GM12864 (cell line): ENCODE measurements at regions not wholly inside any gene's neighbourhood (a gene's known extent, or its start where the extent isn't known, plus 50 kb on each side); places are given as distances from the start of the nearest gene placed in this dataset.

ENCODE experiments used
- DNase-seq: peaks from one replicate; pipeline ENCODE4 v3.0.0-alpha.2; 2011; ENCODE audit warnings: low read depth
- H3K4me3 ChIP-seq: 2 replicates; pipeline ENCODE4 v1.5.1; 2011; ENCODE audit warnings: mild to moderate bottlenecking, low read depth, low read length, control low read depth
- TF ChIP-seq, protein P1 (sequence below): IDR thresholded peaks from 2 replicates; pipeline ENCODE4 v1.5.1; 2011; ENCODE audit warnings: low read depth, mild to moderate bottlenecking, moderate library complexity, low read length, control low read depth, inconsistent platforms; ENCODE audit errors: missing control alignments

DNA sequence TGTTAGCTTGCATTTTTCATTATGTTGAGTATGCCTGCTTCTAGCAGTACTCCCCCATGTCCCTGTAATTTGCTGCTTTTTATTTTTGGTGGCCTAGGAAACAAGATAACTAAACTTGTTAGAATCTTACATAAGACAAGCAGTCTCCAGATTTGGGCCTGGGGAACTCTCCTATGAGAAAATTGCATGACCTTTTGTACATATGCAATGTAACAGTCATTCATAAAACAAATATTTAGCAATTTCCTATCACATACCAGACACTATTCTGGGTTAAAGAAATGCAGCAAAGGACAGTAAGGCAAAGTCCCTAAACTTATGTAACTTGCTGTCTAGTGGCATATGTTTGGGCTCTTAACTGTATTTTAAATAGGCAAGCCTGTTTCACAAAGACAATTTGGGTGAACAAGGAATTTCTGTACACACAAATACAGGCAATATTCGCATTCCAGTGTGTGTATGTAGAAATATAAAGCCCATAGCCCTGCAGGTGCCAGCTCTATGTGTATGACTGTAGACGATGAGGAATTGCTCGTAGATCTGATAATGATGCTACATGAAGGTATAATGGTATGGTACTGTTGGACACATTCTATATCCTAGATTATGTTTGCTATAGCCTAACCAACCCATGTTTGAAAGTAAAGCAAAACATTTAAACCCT, 305.2 kb upstream of the CITED2 start:
- H3K4me3 ChIP-seq: no peak overlapping the region
- TF ChIP-seq, protein P1, sequence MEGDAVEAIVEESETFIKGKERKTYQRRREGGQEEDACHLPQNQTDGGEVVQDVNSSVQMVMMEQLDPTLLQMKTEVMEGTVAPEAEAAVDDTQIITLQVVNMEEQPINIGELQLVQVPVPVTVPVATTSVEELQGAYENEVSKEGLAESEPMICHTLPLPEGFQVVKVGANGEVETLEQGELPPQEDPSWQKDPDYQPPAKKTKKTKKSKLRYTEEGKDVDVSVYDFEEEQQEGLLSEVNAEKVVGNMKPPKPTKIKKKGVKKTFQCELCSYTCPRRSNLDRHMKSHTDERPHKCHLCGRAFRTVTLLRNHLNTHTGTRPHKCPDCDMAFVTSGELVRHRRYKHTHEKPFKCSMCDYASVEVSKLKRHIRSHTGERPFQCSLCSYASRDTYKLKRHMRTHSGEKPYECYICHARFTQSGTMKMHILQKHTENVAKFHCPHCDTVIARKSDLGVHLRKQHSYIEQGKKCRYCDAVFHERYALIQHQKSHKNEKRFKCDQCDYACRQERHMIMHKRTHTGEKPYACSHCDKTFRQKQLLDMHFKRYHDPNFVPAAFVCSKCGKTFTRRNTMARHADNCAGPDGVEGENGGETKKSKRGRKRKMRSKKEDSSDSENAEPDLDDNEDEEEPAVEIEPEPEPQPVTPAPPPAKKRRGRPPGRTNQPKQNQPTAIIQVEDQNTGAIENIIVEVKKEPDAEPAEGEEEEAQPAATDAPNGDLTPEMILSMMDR: no peak
- DNase-seq: no peak

DNA sequence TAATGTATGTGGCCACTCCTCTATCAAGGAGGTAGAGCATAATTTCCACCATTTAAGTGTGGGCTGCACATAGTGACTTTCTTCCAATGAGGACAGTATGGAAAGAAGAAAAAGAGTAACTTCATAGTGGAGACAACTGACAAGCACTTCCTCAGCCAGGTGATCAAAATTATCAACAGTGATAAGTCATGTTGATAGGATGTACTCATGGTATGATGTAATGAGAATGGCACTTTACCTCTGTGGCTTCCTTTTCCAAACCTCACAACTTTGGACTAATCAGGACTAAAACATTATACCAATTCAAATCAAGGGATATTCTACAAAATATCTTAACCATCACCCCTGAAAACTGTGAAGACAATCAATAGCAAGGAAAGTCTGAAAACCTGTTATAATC, 302.3 kb upstream of the CITED2 start:
- TF ChIP-seq, protein P1: no peak
- no peak overlapping the region for H3K4me3 ChIP-seq
- no peak for DNase-seq

DNA sequence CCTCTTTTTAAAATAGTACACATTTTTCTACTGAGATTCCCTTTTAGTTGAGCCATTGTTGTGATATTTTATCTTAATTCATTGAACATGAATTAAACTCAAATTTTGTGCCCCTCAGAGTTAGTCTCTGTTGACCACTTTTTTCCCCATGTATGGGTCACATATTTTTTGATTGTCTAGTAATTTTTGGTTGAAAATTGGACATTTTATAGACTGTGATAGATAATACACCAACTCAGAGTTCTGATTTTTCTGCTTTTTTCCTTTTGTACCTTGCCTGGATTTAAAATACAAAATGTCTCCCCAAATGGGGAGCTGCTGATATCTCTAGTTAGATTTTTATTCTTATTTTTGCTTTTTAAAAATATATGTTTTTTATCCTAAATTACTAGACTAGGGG, 291.8 kb upstream of the CITED2 start:
- no peak overlapping the region for H3K4me3 ChIP-seq
- no peak for DNase-seq
- TF ChIP-seq, protein P1: no peak

DNA sequence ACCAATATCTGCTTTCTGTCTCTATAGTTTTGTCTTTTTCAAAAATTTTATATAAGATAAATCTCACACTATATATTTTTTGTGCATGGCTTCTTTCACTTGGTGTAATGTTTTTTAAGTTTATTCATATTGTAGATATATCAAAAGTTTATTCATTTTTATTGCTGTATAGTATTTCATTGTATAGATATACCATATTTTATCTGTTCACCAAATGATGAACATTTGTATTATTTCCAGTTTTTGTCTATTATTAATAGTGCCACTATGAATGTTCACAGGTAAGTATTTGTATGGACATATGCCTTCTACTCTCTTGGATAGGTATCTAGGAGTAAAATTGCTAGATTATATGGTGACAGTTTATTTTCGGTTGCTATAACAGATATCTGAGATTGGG, 289.5 kb upstream of the CITED2 start:
- TF ChIP-seq, protein P1: no peak

DNA sequence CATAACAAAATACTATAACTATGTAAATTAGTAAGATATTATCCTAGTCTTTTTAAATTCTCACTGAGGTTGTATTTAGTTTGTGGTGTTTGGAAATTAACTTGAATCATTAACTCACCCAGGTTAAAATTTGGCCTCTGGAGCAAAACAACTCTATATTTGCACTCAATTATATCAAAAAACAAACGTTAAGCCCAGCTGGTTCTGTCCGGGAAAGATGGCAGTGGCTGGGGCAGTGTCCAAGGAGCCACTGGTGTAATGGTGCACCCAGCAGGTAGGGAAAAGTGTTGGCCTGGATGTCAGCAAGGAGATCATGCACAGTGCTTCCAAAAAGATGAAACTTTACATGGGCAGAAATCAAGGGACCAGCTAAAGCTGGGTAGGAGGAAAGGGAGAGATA, 285.3 kb upstream of the CITED2 start:
- TF ChIP-seq, protein P1: no peak
- no peak overlapping the region for H3K4me3 ChIP-seq
- no peak for DNase-seq

More for the DNA sequence above, 289.5 kb upstream of the CITED2 start:
- no peak overlapping the region for H3K4me3 ChIP-seq
- no peak for DNase-seq

DNA sequence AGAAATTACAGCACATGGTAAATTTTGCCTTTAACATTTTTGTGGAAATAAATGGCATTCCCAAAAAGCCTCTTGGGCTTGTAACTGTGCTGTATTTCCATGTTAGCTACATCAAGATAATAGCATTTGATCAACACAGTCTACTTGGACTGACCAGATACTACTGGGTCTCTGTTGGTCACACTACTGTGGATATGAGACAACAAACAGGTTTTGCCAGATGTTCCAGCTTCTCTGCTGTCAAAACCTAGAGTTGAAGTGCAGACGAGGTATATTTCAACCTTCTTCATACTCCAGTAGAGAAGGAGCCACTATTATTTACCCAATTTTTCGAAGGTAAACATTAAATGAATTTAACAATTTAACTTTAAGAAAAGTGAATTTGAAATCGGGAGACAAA, 284.7 kb upstream of the CITED2 start:
- H3K4me3 ChIP-seq: no peak overlapping the region
- TF ChIP-seq, protein P1: no peak
- no peak for DNase-seq

DNA sequence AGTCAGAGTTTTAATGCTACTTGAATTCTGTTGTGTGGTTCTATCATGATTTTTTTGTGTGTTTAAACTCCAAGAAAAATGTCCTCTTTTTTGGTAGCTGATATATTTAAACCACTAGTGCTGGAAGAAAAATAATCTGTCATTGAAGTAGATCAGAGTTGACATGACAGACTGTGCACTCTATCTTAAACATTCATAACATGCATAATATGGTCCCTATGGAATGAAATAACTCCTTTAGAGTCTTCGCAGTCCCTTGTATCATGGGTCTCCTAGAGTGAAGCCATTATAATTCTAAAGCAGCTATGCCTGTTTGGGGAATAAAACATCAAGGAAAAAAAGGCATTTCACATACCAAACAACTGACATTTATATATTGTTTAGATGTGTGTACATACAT, 282.7 kb upstream of the CITED2 start:
- TF ChIP-seq, protein P1: no peak
- H3K4me3 ChIP-seq: no peak overlapping the region
- no peak for DNase-seq
